ENCODE measurements at regions not wholly inside any gene's neighbourhood (a gene's known extent, or its start where the extent isn't known, plus 50 kb on each side); places are given as distances from the start of the nearest gene placed in this dataset.
"Not testable (repeated sequence)": the region's sequence is repeated elsewhere in the genome, so short reads cannot be mapped to it uniquely, and the experiment has no call there.

- Histone ChIP-seq H3K4me3 (peak overlapping the region in 1 of 4 donors; percentile 34), H3K4me1 (peaks cover 4 to 11% (median 6%) of the 10 kb centered on the region in 4 donors), H3K36me3 (no peaks in the 10 kb centered on the region), H3K27ac (peak overlapping the region; percentile 37 to 62 (median 58)), H3K27me3 (no peaks in the 10 kb centered on the region), H3K9me3 (no peaks in the 10 kb centered on the region)
- intact Hi-C loops (cut with DNase I; ENCODE audit: low total_unique reads): no loop called here
- DNase-seq: no peak
- WGBS, 2 donors (ENCODE audit: low coverage in 1 of 2): 53 to 60% methylated on average over 1 to 7 of the region's 7 CpGs
- in situ Hi-C loops (cut with MboI; ENCODE audit: low pct_ligation_motif_present in 1 of 4, low pct_unique_long_range_greater_than_20kb in 1 of 4, low sequenced_read_pairs in 3 of 4): no loop called here
- no peak for TF ChIP-seq CTCF (IDR thresholded peaks at IDR 0.05)
- TF ChIP-seq POLR2A (IDR thresholded peaks at IDR 0.05): no peak
- no peak for TF ChIP-seq POLR2AphosphoS5 (IDR thresholded peaks at IDR 0.05)
- TF ChIP-seq EP300 (IDR thresholded peaks at IDR 0.05; ENCODE audit: low read depth): no peak
Observed at GRCh38 chr10:47165168-47165710, 134.8 kb upstream of the GDF10 start.

GRCh38 chr10:47165711-47166404 lies 134.1 kb upstream of the GDF10 start:
- TF ChIP-seq POLR2AphosphoS5 (IDR thresholded peaks at IDR 0.05) (peak; percentile 15 to 46 (median 25)), EP300 (IDR thresholded peaks at IDR 0.05; ENCODE audit: low read depth) (no peak), POLR2A (IDR thresholded peaks at IDR 0.05) (no peak), CTCF (IDR thresholded peaks at IDR 0.05) (no peak)
- H3K4me3 ChIP-seq: peak overlapping the region in 3 of 4 donors; percentile 7 to 34 (median 10)

GRCh38 chr10:47166405-47166777 lies 133.6 kb upstream of the GDF10 start:
- in situ Hi-C loops (cut with MboI; ENCODE audit: low pct_ligation_motif_present in 1 of 4, low pct_unique_long_range_greater_than_20kb in 1 of 4, low sequenced_read_pairs in 3 of 4) (no loop called here), intact Hi-C loops (cut with DNase I; ENCODE audit: low total_unique reads) (no loop called here)
- Histone ChIP-seq H3K27ac (peak overlapping the region; percentile 37 to 62 (median 58)), H3K27me3 (no peaks in the 10 kb centered on the region), H3K4me1 (peaks cover 4 to 11% (median 6%) of the 10 kb centered on the region in 4 donors), H3K9me3 (no peaks in the 10 kb centered on the region), H3K4me3 (peak overlapping the region in 1 of 4 donors; percentile 34), H3K36me3 (no peaks in the 10 kb centered on the region)
- no peak for DNase-seq
- 60 to 85% methylated on average over 1 to 7 of the region's 7 CpGs for WGBS, 2 donors (ENCODE audit: low coverage in 1 of 2)
- TF ChIP-seq EP300 (IDR thresholded peaks at IDR 0.05; ENCODE audit: low read depth): no peak
- no peak for TF ChIP-seq CTCF (IDR thresholded peaks at IDR 0.05)
- no peak for TF ChIP-seq POLR2AphosphoS5 (IDR thresholded peaks at IDR 0.05)
- no peak for TF ChIP-seq POLR2A (IDR thresholded peaks at IDR 0.05)

More at GRCh38 chr10:47165711-47166404, 134.1 kb upstream of the GDF10 start:
- peak; percentile 29 for DNase-seq
- intact Hi-C loops (cut with DNase I; ENCODE audit: low total_unique reads): no loop called here
- Histone ChIP-seq H3K4me1 (peaks cover 4 to 11% (median 6%) of the 10 kb centered on the region in 4 donors), H3K27ac (peak overlapping the region; percentile 37 to 62 (median 58)), H3K9me3 (no peaks in the 10 kb centered on the region), H3K36me3 (no peaks in the 10 kb centered on the region), H3K27me3 (no peaks in the 10 kb centered on the region)
- WGBS, 2 donors (ENCODE audit: low coverage in 1 of 2): 40 to 43% methylated on average over 2 to 26 of the region's 26 CpGs
- in situ Hi-C loops (cut with MboI; ENCODE audit: low pct_ligation_motif_present in 1 of 4, low pct_unique_long_range_greater_than_20kb in 1 of 4, low sequenced_read_pairs in 3 of 4): no loop called here

- Histone ChIP-seq H3K4me1 (peaks cover 4 to 11% (median 6%) of the 10 kb centered on the region in 4 donors), H3K27ac (peak overlapping the region; percentile 37 to 62 (median 58))
- H3K9me3 ChIP-seq; in situ Hi-C loops (cut with MboI; ENCODE audit: low pct_ligation_motif_present in 1 of 4, low pct_unique_long_range_greater_than_20kb in 1 of 4, low sequenced_read_pairs in 3 of 4); intact Hi-C loops (cut with DNase I; ENCODE audit: low total_unique reads); H3K4me3 ChIP-seq; H3K36me3 ChIP-seq; H3K27me3 ChIP-seq: not testable (repeated sequence)
- DNase-seq: peak; percentile 23
- 68 to 80% methylated on average over 1 to 17 of the region's 17 CpGs for WGBS, 2 donors (ENCODE audit: low coverage in 1 of 2)
Observed at GRCh38 chr10:47166808-47167581, 133.0 kb upstream of the GDF10 start.
